RWPE2 (cell line): ENCODE measurements at regions not wholly inside any gene's neighbourhood (a gene's known extent, or its start where the extent isn't known, plus 50 kb on each side); places are given as distances from the start of the nearest gene placed in this dataset.

Experiments used
- ATAC-seq: fragments of 200-7000 bp; cut with Tn5 transposase; 3 replicates; pipeline ENCODE4 v1.9.1; 2021; ENCODE audit warnings: low read depth
- DNase-seq: peaks from one replicate; pipeline ENCODE4 v3.0.0-alpha.2; 2020; ENCODE audit warnings: low spot score
- H3K27ac ChIP-seq: fragments of 450-650 bp; 2 replicates; pipeline ENCODE4 v1.5.1; 2017; ENCODE audit warnings: mild to moderate bottlenecking; ENCODE audit not compliant: poor library complexity, severe bottlenecking
- H3K27me3 ChIP-seq: fragments of 250-450 bp; sonication (Bioruptor Pico); 2 replicates; pipeline ENCODE4 v1.5.1; 2021; ENCODE audit warnings: mild to moderate bottlenecking, moderate library complexity; ENCODE audit not compliant: insufficient read depth, poor library complexity, severe bottlenecking
- H3K36me3 ChIP-seq: fragments of 250-450 bp; sonication (Bioruptor Pico); 2 replicates; pipeline ENCODE4 v1.5.1; 2020; ENCODE audit warnings: low read depth, mild to moderate bottlenecking, moderate library complexity
- H3K4me1 ChIP-seq: fragments of 250-450 bp; sonication (Bioruptor Pico); 2 replicates; pipeline ENCODE4 v1.5.1; 2021; ENCODE audit warnings: mild to moderate bottlenecking, moderate library complexity; ENCODE audit not compliant: insufficient read depth, poor library complexity, severe bottlenecking
- H3K4me3 ChIP-seq: fragments of 250-450 bp; sonication (Bioruptor Pico); 2 replicates; pipeline ENCODE4 v1.5.1; 2021; ENCODE audit warnings: mild to moderate bottlenecking, moderate library complexity; ENCODE audit not compliant: severe bottlenecking
- H3K9me3 ChIP-seq: fragments of 250-450 bp; sonication (Bioruptor Pico); 2 replicates; pipeline ENCODE4 v1.5.1; 2021; ENCODE audit warnings: mild to moderate bottlenecking, moderate library complexity; ENCODE audit not compliant: severe bottlenecking
- TF ChIP-seq, protein P1 (sequence below): fragments of 450-650 bp; IDR thresholded peaks from one replicate; pipeline ENCODE4 v1.5.1; 2017; ENCODE audit warnings: mild to moderate bottlenecking, moderate library complexity; ENCODE audit not compliant: poor library complexity, severe bottlenecking

DNA sequence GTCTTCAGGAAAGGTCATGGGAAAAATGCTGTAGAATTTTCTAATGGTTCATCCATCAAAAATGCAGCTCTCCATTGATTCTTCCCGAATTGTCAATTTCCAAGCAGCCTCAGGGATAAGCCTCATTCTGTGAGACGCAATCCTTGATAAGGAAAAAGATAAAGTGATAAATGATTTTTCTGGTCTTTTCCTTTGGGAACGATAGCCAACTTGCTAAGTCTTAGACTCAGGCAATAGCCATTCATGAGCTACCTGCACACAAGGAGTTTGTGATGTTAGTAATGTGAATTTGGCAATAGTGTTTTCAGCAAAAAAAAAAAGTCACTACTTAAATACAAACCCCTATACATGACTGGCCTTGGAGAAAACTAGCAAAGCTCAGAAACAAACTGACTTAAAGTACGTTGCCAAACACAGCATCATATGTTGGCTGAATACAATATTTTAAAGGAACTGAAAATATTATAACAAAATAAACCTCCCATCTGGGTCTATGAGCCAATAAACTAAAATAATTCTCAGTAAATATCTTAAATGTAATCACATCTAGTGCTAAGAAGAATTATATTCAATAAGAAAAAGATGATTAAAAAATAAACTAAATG is 75.5 kb downstream of the KLF6 start:
- DNase-seq: no peak

DNA sequence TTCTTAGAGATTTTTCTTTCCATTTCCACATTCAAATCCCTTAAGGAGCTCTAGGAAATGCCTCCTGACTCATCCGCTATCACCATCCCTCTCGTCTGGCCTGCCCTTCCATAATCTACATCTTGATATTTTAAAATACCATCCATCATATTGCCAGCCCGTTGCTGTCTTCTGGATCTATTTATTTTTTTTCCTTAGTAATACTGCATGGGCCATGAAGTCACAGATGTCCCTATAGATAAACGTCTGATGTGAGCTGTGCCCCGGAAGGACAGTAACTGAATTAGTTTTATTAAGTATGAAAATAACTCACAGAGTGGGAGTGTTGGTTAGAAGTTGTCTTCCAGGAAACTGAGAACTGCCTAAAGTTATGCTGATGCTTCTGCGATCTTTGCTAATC is 76.2 kb downstream of the KLF6 start:
- ATAC-seq (no peak), DNase-seq (no peak)
- no peaks in the 10 kb centered on the region for H3K36me3 ChIP-seq
- H3K4me3 ChIP-seq: no peak overlapping the region
- no peaks in the 10 kb centered on the region for H3K27me3 ChIP-seq
- no peak overlapping the region for H3K27ac ChIP-seq
- TF ChIP-seq, protein P1, sequence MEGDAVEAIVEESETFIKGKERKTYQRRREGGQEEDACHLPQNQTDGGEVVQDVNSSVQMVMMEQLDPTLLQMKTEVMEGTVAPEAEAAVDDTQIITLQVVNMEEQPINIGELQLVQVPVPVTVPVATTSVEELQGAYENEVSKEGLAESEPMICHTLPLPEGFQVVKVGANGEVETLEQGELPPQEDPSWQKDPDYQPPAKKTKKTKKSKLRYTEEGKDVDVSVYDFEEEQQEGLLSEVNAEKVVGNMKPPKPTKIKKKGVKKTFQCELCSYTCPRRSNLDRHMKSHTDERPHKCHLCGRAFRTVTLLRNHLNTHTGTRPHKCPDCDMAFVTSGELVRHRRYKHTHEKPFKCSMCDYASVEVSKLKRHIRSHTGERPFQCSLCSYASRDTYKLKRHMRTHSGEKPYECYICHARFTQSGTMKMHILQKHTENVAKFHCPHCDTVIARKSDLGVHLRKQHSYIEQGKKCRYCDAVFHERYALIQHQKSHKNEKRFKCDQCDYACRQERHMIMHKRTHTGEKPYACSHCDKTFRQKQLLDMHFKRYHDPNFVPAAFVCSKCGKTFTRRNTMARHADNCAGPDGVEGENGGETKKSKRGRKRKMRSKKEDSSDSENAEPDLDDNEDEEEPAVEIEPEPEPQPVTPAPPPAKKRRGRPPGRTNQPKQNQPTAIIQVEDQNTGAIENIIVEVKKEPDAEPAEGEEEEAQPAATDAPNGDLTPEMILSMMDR: no peak
- no peaks in the 10 kb centered on the region for H3K9me3 ChIP-seq
- H3K4me1 ChIP-seq: no peaks in the 10 kb centered on the region

More for the DNA sequence above, 75.5 kb downstream of the KLF6 start:
- Histone ChIP-seq H3K27ac (no peak overlapping the region), H3K27me3 (no peaks in the 10 kb centered on the region), H3K9me3 (no peaks in the 10 kb centered on the region), H3K4me3 (no peak overlapping the region), H3K36me3 (no peaks in the 10 kb centered on the region), H3K4me1 (no peaks in the 10 kb centered on the region)
- no peak for ATAC-seq
- TF ChIP-seq, protein P1: no peak

DNA sequence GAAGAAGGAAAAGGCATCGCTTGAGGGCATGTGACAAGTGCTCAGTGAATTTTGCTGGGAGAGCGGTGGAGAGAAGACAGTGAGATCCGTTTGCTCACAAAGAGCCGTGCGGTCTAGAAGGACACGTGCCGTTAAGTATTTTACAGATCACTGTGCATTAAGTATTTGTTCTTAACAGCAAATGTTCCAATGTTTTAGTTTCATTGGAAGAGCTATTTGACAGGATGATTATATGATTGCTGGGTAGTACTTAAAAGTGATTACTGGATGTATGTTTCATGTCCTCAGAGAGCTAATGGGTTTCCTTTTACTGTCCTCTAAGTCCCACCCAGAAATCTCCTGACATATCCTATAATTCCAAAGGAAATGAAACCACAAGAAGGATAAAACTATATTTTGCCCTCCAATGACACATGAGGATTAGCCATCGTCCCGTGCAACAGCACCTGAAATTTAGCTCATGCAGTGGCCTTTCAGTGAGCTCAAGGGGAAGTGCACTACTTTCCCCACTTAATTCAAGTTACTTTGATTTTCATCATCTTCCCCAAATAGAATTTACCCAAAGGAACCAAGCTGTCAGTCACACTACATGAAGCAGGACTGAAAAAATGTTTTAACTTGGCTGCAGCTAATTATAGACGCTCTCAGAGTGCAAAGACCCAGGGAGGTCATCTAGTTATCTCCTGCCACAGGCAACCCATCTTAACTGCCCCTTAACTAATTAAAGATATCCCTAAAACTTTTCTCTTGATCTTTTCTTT is 80.3 kb downstream of the KLF6 start:
- Histone ChIP-seq H3K36me3 (no peaks in the 10 kb centered on the region), H3K27ac (no peak overlapping the region), H3K4me3 (no peak overlapping the region), H3K4me1 (no peaks in the 10 kb centered on the region), H3K27me3 (no peaks in the 10 kb centered on the region), H3K9me3 (no peaks in the 10 kb centered on the region)
- ATAC-seq: no peak
- TF ChIP-seq, protein P1: no peak
- no peak for DNase-seq

DNA sequence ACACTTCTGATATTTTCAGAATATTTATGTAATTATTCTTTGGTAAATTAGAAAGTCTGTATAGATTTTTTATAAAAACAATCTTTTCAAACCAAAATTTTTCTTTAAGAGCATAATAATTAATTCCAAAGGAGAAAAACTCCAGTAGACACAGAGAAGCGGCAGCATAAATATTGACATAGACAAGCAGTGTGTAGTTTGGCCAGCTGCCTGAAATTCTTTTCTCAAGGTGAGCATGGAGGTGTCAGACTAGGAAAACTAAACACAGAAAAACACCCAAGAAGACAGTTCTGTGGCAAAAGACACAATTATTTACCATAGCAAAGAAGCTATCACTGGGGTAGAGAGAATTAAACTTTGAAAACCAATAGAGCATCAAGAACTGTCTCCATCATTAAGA is 82.4 kb downstream of the KLF6 start:
- ATAC-seq (no peak), DNase-seq (no peak)
- Histone ChIP-seq H3K27ac (no peak overlapping the region), H3K4me1 (no peaks in the 10 kb centered on the region), H3K27me3 (no peaks in the 10 kb centered on the region), H3K4me3 (no peak overlapping the region), H3K36me3 (no peaks in the 10 kb centered on the region), H3K9me3 (no peaks in the 10 kb centered on the region)
- TF ChIP-seq, protein P1: no peak

DNA sequence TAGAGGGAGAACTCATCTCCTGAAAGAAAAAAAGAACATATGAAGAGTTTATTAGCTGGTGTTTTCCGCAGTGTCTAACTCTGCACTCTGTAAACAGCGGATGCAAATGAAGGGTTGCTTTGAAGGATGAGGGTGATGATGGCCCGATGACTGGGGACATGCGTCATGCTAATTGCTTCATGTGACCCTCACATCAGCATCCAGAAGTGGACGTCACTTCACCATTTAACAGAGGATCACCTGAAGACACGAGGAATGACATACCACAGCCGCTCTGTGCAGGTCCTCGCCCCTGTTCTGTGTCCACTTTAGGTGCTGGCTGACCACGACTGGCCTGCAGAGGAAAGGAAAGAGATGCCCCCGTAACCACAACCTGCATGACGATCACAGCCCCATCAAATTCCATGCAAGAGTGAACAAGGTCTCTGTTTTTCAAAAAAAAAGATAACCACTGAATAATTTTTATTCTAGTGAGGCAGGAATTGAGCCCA is 82.9 kb downstream of the KLF6 start:
- Histone ChIP-seq H3K4me3 (no peak overlapping the region), H3K27me3 (no peaks in the 10 kb centered on the region), H3K9me3 (no peaks in the 10 kb centered on the region), H3K4me1 (no peaks in the 10 kb centered on the region), H3K27ac (no peak overlapping the region), H3K36me3 (no peaks in the 10 kb centered on the region)
- ATAC-seq: no peak
- TF ChIP-seq, protein P1: no peak
- no peak for DNase-seq
